Small intestine (tissue), 7 donors: ENCODE measurements at regions not wholly inside any gene's neighbourhood (a gene's known extent, or its start where the extent isn't known, plus 50 kb on each side); places are given as distances from the start of the nearest gene placed in this dataset.
"Not testable (repeated sequence)": the region's sequence is repeated elsewhere in the genome, so short reads cannot be mapped to it uniquely, and the experiment has no call there.

ENCODE experiments used
- DNase-seq, 2 donors: peaks; one replicate each; pipeline versions ENCODE4 v3.0.0 to v3.0.0-alpha.2; 2013
- FAIRE-seq: peaks from 2 replicates; lab custom pipeline; 2012; peaks lifted over from hg19 to GRCh38; lab: Jason Lieb, UNC
- H3K27ac ChIP-seq, 3 donors: one replicate each; pipeline ENCODE4 v1.5.1; 2013; ENCODE audit warnings: low read length in 2 of 3, mild to moderate bottlenecking in 2 of 3, control low read depth in 1 of 3, inconsistent platforms in 1 of 3, low read depth in 1 of 3, moderate library complexity in 1 of 3
- H3K27me3 ChIP-seq, 3 donors: one replicate each; pipeline ENCODE4 v1.6.1; 2013; ENCODE audit warnings: low read length in 3 of 3, inconsistent platforms in 1 of 3; ENCODE audit not compliant: control insufficient read depth in 3 of 3, insufficient read depth in 3 of 3
- H3K36me3 ChIP-seq, 3 donors: one replicate each; pipeline ENCODE4 v1.6.1; 2013; ENCODE audit warnings: low read length in 3 of 3, inconsistent platforms in 1 of 3, low read depth in 1 of 3, mild to moderate bottlenecking in 1 of 3, moderate library complexity in 1 of 3; ENCODE audit not compliant: control insufficient read depth in 3 of 3, insufficient read depth in 2 of 3
- H3K4me1 ChIP-seq, 3 donors: one replicate each; pipeline ENCODE4 v1.6.1; 2013; ENCODE audit warnings: low read length in 2 of 3, inconsistent platforms in 1 of 3, low read depth in 1 of 3, mild to moderate bottlenecking in 1 of 3, moderate library complexity in 1 of 3; ENCODE audit not compliant: control insufficient read depth in 3 of 3, insufficient read depth in 2 of 3
- H3K4me3 ChIP-seq, 3 donors: one replicate each; pipeline ENCODE4 v1.5.1; 2013; ENCODE audit warnings: low read length in 3 of 3, control low read depth in 1 of 3, inconsistent platforms in 1 of 3, low read depth in 1 of 3, mild to moderate bottlenecking in 1 of 3, moderate library complexity in 1 of 3
- H3K9me3 ChIP-seq, 2 donors: one replicate each; pipeline ENCODE4 v1.6.1; 2013; ENCODE audit warnings: low read depth in 1 of 2, low read length in 1 of 2; ENCODE audit not compliant: control insufficient read depth in 2 of 2, insufficient read depth in 1 of 2
- WGBS, 3 donors: extraction: QIAGEN DNeasy Blood & Tissue Kit; methylation state at CpG; one replicate each; pipeline ENCODE4 v1.1.7; 2013; 5-methylcytosine and 5-hydroxymethylcytosine counted together
- donor health status: healthy with polysubstance abuse.
- donor health status: control.
- donor health status: control.
- donor health status: Bipolar disorder and iron deficiency.
- donor health status: healthy.

GRCh38 chr10:22821501-22821900, 106.4 kb upstream of the ARMC3 start:
- FAIRE-seq (no peak), DNase-seq (no peak)
- H3K27ac ChIP-seq = no peak overlapping the region
- peaks cover 2 to 7% (median 5%) of the 10 kb centered on the region in 3 donors for H3K4me1 ChIP-seq
- no peaks in the 10 kb centered on the region for H3K27me3 ChIP-seq
- no peaks in the 10 kb centered on the region for H3K36me3 ChIP-seq
- WGBS, 3 donors = 64 to 96% (median 90%) methylated on average over 1 of the region's 1 CpG
- no peak overlapping the region for H3K4me3 ChIP-seq
- H3K9me3 ChIP-seq = no peaks in the 10 kb centered on the region

GRCh38 chr10:22816298-22816653, 101.9 kb upstream of the PIP4K2A start:
- Histone ChIP-seq H3K4me3 (no peak overlapping the region), H3K36me3 (no peaks in the 10 kb centered on the region), H3K4me1 (peaks cover 0 to 5% (median 5%) of the 10 kb centered on the region in 3 donors), H3K27me3 (no peaks in the 10 kb centered on the region), H3K27ac (peak overlapping the region in 1 of 3 donors; percentile 41), H3K9me3 (no peaks in the 10 kb centered on the region)
- WGBS, 3 donors = 16 to 55% (median 33%) methylated on average over 4 of the region's 4 CpGs
- DNase-seq (peak; percentile 56 to 64), FAIRE-seq (no peak)

- no peaks in the 10 kb centered on the region for H3K27me3 ChIP-seq
- H3K4me3 ChIP-seq = no peak overlapping the region
- no peaks in the 10 kb centered on the region for H3K36me3 ChIP-seq
- FAIRE-seq (no peak), DNase-seq (peak in 1 of 2 donors; percentile 49)
- 48 to 65% (median 54%) methylated on average over 7 of the region's 7 CpGs for WGBS, 3 donors
- peak overlapping the region in 1 of 3 donors; percentile 47 for H3K27ac ChIP-seq
- H3K4me1 ChIP-seq = peaks cover 0 to 8% (median 0%) of the 10 kb centered on the region in 3 donors
- peaks cover 0 to 8% of the 10 kb centered on the region in 2 donors for H3K9me3 ChIP-seq
Observed at GRCh38 chr10:22810643-22811465, 96.5 kb upstream of the PIP4K2A start.

GRCh38 chr10:22807238-22807637, 92.9 kb upstream of the PIP4K2A start:
- Histone ChIP-seq H3K9me3 (peaks cover 0 to 8% of the 10 kb centered on the region in 2 donors), H3K4me3 (no peak overlapping the region)
- FAIRE-seq = no peak

GRCh38 chr10:22805304-22805703, 90.9 kb upstream of the PIP4K2A start:
- Histone ChIP-seq H3K27ac (peak overlapping the region in 1 of 3 donors; percentile 18), H3K9me3 (peaks cover 0 to 4% of the 10 kb centered on the region in 2 donors), H3K27me3 (no peaks in the 10 kb centered on the region), H3K4me1 (peaks cover 0 to 14% (median 0%) of the 10 kb centered on the region in 3 donors), H3K36me3 (no peaks in the 10 kb centered on the region), H3K4me3 (no peak overlapping the region)
- DNase-seq (peak; percentile 42 to 72), FAIRE-seq (no peak)
- 22 to 46% (median 32%) methylated on average over 4 of the region's 4 CpGs for WGBS, 3 donors

More at GRCh38 chr10:22807238-22807637, 92.9 kb upstream of the PIP4K2A start:
- H3K36me3 ChIP-seq = no peaks in the 10 kb centered on the region
- no peaks in the 10 kb centered on the region for H3K27me3 ChIP-seq
- DNase-seq = no peak
- WGBS, 3 donors = 89 to 96% (median 90%) methylated on average over 4 of the region's 4 CpGs
- peaks cover 0 to 19% (median 0%) of the 10 kb centered on the region in 3 donors for H3K4me1 ChIP-seq
- H3K27ac ChIP-seq = no peak overlapping the region

- H3K4me1 ChIP-seq = peaks cover 0 to 14% (median 0%) of the 10 kb centered on the region in 3 donors
- no peaks in the 10 kb centered on the region for H3K27me3 ChIP-seq
- 66 to 85% (median 67%) methylated on average over 2 of the region's 2 CpGs for WGBS, 3 donors
- no peak overlapping the region for H3K27ac ChIP-seq
- no peak for FAIRE-seq
- H3K4me3 ChIP-seq = no peak overlapping the region
- H3K36me3 ChIP-seq = no peaks in the 10 kb centered on the region
- no peak for DNase-seq
- no peaks in the 10 kb centered on the region for H3K9me3 ChIP-seq
Observed at GRCh38 chr10:22803261-22803885, 89.0 kb upstream of the PIP4K2A start.

- Histone ChIP-seq H3K4me3 (no peak overlapping the region), H3K27me3 (no peaks in the 10 kb centered on the region), H3K27ac (no peak overlapping the region), H3K36me3 (no peaks in the 10 kb centered on the region), H3K9me3 (no peaks in the 10 kb centered on the region), H3K4me1 (peaks cover 0 to 14% (median 0%) of the 10 kb centered on the region in 3 donors)
- DNase-seq = no peak
- no peak for FAIRE-seq
- WGBS, 3 donors = 52 to 70% (median 68%) methylated on average over 1 of the region's 1 CpG
Observed at GRCh38 chr10:22801785-22802184, 87.4 kb upstream of the PIP4K2A start.

GRCh38 chr10:22797796-22798195, 83.4 kb upstream of the PIP4K2A start:
- H3K27ac ChIP-seq, H3K4me3 ChIP-seq, H3K9me3 ChIP-seq, FAIRE-seq, H3K36me3 ChIP-seq, DNase-seq, H3K27me3 ChIP-seq, H3K4me1 ChIP-seq: not testable (repeated sequence)
- WGBS, 3 donors = 37 to 77% (median 48%) methylated on average over 1 of the region's 1 CpG
